ENCODE measurements at regions not wholly inside any gene's neighbourhood (a gene's known extent, or its start where the extent isn't known, plus 50 kb on each side); places are given as distances from the start of the nearest gene placed in this dataset.

GRCh38 chr1:166272155-166272554 is 105.4 kb upstream of the FAM78B start:
- TF ChIP-seq CTCF (IDR thresholded peaks at IDR 0.05; ENCODE audit: low read depth, low read length, poor library complexity, severe bottlenecking) (no peak), EZH2phosphoT487 (IDR thresholded peaks at IDR 0.05; ENCODE audit: borderline replicate concordance, low read length) (no peak)
